Osteoblast (primary cell): ENCODE measurements at regions not wholly inside any gene's neighbourhood (a gene's known extent, or its start where the extent isn't known, plus 50 kb on each side); places are given as distances from the start of the nearest gene placed in this dataset.

Experiments used
- DNase-seq: peaks from one replicate; pipeline ENCODE4 v3.0.0; 2011; ENCODE audit warnings: low spot score, mixed read lengths; ENCODE audit not compliant: insufficient read length; ENCODE audit errors: missing footprints
- H2AFZ ChIP-seq: 2 replicates; pipeline ENCODE4 v1.6.0; 2011; ENCODE audit warnings: mild to moderate bottlenecking, low read length
- H3K27ac ChIP-seq: 2 replicates; pipeline ENCODE4 v1.5.1; 2011; ENCODE audit warnings: mild to moderate bottlenecking, low read depth, low read length, moderate library complexity
- H3K27me3 ChIP-seq: 2 replicates; pipeline ENCODE4 v1.6.0; 2012; ENCODE audit warnings: mild to moderate bottlenecking, control low read depth, inconsistent platforms, low read length, moderate library complexity; ENCODE audit not compliant: insufficient read depth
- H3K36me3 ChIP-seq: 2 replicates; pipeline ENCODE4 v1.5.1; 2011; ENCODE audit warnings: mild to moderate bottlenecking, low read length, control low read depth, moderate library complexity; ENCODE audit not compliant: insufficient read depth
- H3K4me1 ChIP-seq: 2 replicates; pipeline ENCODE4 v1.5.1; 2011; ENCODE audit warnings: mild to moderate bottlenecking, low read length, control low read depth, moderate library complexity; ENCODE audit not compliant: insufficient read depth
- H3K4me2 ChIP-seq: 2 replicates; pipeline ENCODE4 v1.6.0; 2011; ENCODE audit warnings: mild to moderate bottlenecking, low read length; ENCODE audit not compliant: insufficient read depth
- H3K4me3 ChIP-seq: fragments of 200-600 bp; sonication (generic); 3 replicates; pipeline ENCODE4 v1.5.1; 2012; ENCODE audit warnings: mild to moderate bottlenecking, low read length, inconsistent platforms; ENCODE audit not compliant: insufficient read depth
- H3K79me2 ChIP-seq: 2 replicates; pipeline ENCODE4 v1.6.0; 2012; ENCODE audit warnings: mild to moderate bottlenecking, low read length, control low read depth, inconsistent platforms; ENCODE audit not compliant: insufficient read depth
- H3K9me3 ChIP-seq: 2 replicates; pipeline ENCODE4 v1.5.1; 2011; ENCODE audit warnings: low read depth, low read length, control low read depth
- H4K20me1 ChIP-seq: 2 replicates; pipeline ENCODE4 v1.6.0; 2012; ENCODE audit warnings: mild to moderate bottlenecking, low read length, control low read depth; ENCODE audit not compliant: insufficient read depth
- CTCF ChIP-seq: IDR thresholded peaks from 2 replicates; pipeline ENCODE4 v1.5.1; 2011; ENCODE audit warnings: mild to moderate bottlenecking, low read depth, low read length, moderate library complexity; ENCODE audit errors: extremely low read depth

GRCh38 chr5:2126512-2126911 is 243.8 kb upstream of the IRX4 start:
- Histone ChIP-seq H3K4me3 (no peak overlapping the region), H3K79me2 (no peaks in the 10 kb centered on the region), H4K20me1 (no peaks in the 10 kb centered on the region), H3K27ac (no peak overlapping the region), H3K4me1 (no peaks in the 10 kb centered on the region), H3K4me2 (no peak overlapping the region), H3K9me3 (no peaks in the 10 kb centered on the region), H3K36me3 (no peaks in the 10 kb centered on the region), H3K27me3 (no peaks in the 10 kb centered on the region), H2AFZ (no peak overlapping the region)
- TF ChIP-seq CTCF = no peak
- no peak for DNase-seq

GRCh38 chr5:2125901-2126265 is 243.2 kb upstream of the IRX4 start:
- no peak for TF ChIP-seq CTCF
- Histone ChIP-seq H3K79me2 (no peaks in the 10 kb centered on the region), H3K9me3 (no peaks in the 10 kb centered on the region)

GRCh38 chr5:2125171-2125900 is 242.6 kb upstream of the IRX4 start:
- no peak for DNase-seq
- no peaks in the 10 kb centered on the region for H3K79me2 ChIP-seq
- no peak overlapping the region for H2AFZ ChIP-seq
- H3K9me3 ChIP-seq = no peaks in the 10 kb centered on the region
- H3K4me3 ChIP-seq = no peak overlapping the region
- no peak overlapping the region for H3K27ac ChIP-seq
- H3K4me1 ChIP-seq = no peaks in the 10 kb centered on the region
- H4K20me1 ChIP-seq = no peaks in the 10 kb centered on the region
- H3K4me2 ChIP-seq = no peak overlapping the region
- no peak for TF ChIP-seq CTCF
- H3K27me3 ChIP-seq = no peaks in the 10 kb centered on the region
- H3K36me3 ChIP-seq = no peaks in the 10 kb centered on the region

More at GRCh38 chr5:2125901-2126265, 243.2 kb upstream of the IRX4 start:
- H3K4me2 ChIP-seq = no peak overlapping the region
- H4K20me1 ChIP-seq = no peaks in the 10 kb centered on the region
- no peak for DNase-seq
- H3K27ac ChIP-seq = no peak overlapping the region
- H3K4me3 ChIP-seq = no peak overlapping the region
- H3K4me1 ChIP-seq = no peaks in the 10 kb centered on the region
- no peak overlapping the region for H2AFZ ChIP-seq
- H3K36me3 ChIP-seq = no peaks in the 10 kb centered on the region
- H3K27me3 ChIP-seq = no peaks in the 10 kb centered on the region

GRCh38 chr5:2124434-2125170 is 241.9 kb upstream of the IRX4 start:
- Histone ChIP-seq H3K36me3 (no peaks in the 10 kb centered on the region), H2AFZ (no peak overlapping the region), H3K4me2 (no peak overlapping the region), H3K4me3 (no peak overlapping the region), H3K9me3 (no peaks in the 10 kb centered on the region), H4K20me1 (no peaks in the 10 kb centered on the region), H3K27me3 (no peaks in the 10 kb centered on the region), H3K4me1 (no peaks in the 10 kb centered on the region), H3K79me2 (no peaks in the 10 kb centered on the region), H3K27ac (no peak overlapping the region)
- no peak for DNase-seq
- TF ChIP-seq CTCF = no peak
